ENCODE measurements at regions not wholly inside any gene's neighbourhood (a gene's known extent, or its start where the extent isn't known, plus 50 kb on each side); places are given as distances from the start of the nearest gene placed in this dataset.
"Not testable (repeated sequence)": the region's sequence is repeated elsewhere in the genome, so short reads cannot be mapped to it uniquely, and the experiment has no call there.

DNA sequence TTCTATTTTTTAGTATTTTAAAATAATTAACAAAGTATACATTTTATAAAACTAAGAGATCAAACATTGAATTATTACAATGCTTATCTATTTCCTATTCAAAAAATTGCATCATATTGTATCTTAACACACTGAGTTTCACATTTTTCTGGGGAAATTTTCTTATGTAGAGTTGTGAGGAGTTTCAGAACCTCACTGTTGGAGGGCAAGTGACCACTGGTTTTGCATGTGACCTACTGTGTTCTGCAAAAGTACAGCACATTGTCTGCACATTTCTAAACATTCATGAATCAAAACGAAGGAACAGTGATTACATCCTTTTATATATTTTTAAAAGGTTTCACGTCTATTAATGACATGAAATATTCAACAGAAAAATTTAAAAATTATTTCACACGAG lies 82.3 kb upstream of the C1QTNF3 start:
- TF ChIP-seq, protein P1, sequence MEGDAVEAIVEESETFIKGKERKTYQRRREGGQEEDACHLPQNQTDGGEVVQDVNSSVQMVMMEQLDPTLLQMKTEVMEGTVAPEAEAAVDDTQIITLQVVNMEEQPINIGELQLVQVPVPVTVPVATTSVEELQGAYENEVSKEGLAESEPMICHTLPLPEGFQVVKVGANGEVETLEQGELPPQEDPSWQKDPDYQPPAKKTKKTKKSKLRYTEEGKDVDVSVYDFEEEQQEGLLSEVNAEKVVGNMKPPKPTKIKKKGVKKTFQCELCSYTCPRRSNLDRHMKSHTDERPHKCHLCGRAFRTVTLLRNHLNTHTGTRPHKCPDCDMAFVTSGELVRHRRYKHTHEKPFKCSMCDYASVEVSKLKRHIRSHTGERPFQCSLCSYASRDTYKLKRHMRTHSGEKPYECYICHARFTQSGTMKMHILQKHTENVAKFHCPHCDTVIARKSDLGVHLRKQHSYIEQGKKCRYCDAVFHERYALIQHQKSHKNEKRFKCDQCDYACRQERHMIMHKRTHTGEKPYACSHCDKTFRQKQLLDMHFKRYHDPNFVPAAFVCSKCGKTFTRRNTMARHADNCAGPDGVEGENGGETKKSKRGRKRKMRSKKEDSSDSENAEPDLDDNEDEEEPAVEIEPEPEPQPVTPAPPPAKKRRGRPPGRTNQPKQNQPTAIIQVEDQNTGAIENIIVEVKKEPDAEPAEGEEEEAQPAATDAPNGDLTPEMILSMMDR (conservative IDR thresholded peaks at IDR 0.05 in 1 of 2, IDR thresholded peaks at IDR 0.05 in 1 of 2; ENCODE audit: extremely low read depth in 1 of 2, insufficient read depth in 1 of 2, low read depth in 1 of 2, low read length in 2 of 2), result not testable (repeated sequence)
- not testable (repeated sequence) for TF ChIP-seq EZH2 (IDR thresholded peaks at IDR 0.05; ENCODE audit: borderline replicate concordance, low read length)
